ENCODE measurements at regions not wholly inside any gene's neighbourhood (a gene's known extent, or its start where the extent isn't known, plus 50 kb on each side); places are given as distances from the start of the nearest gene placed in this dataset.

- no peak for TF ChIP-seq CTCF (IDR thresholded peaks at IDR 0.05; ENCODE audit: borderline replicate concordance, extremely low read depth, low read length, poor library complexity, severe bottlenecking)
- TF ChIP-seq EZH2 (IDR thresholded peaks at IDR 0.05; ENCODE audit: borderline replicate concordance, low read depth, low read length, severe bottlenecking), result no peak
These were observed 118.2 kb downstream of the BOD1 start for GRCh38 chr5:173498286-173498685.
